ENCODE measurements at regions not wholly inside any gene's neighbourhood (a gene's known extent, or its start where the extent isn't known, plus 50 kb on each side); places are given as distances from the start of the nearest gene placed in this dataset.

GRCh38 chr9:79254900-79255650 lies 316.7 kb upstream of the TLE4 start:
- Histone ChIP-seq H3K9me3 (no peaks in the 10 kb centered on the region), H3K36me3 (no peaks in the 10 kb centered on the region), H3K27ac (no peak overlapping the region), H3K4me3 (no peak overlapping the region), H3K4me1 (no peaks in the 10 kb centered on the region), H3K27me3 (peaks cover 16% of the 10 kb centered on the region)
- ATAC-seq (no peak), DNase-seq (no peak)
- intact Hi-C loops (cut with DNase I) = no loop called here
- no peak for TF ChIP-seq CTCF (IDR thresholded peaks at IDR 0.05)

- Histone ChIP-seq H3K27me3 (peaks cover 16% of the 10 kb centered on the region), H3K9me3 (no peaks in the 10 kb centered on the region), H3K36me3 (no peaks in the 10 kb centered on the region), H3K4me1 (no peaks in the 10 kb centered on the region), H3K4me3 (no peak overlapping the region), H3K27ac (no peak overlapping the region)
- no peak for DNase-seq
- intact Hi-C loops (cut with DNase I) = no loop called here
- ATAC-seq = no peak
- TF ChIP-seq CTCF (IDR thresholded peaks at IDR 0.05) = no peak
These were observed 316.0 kb upstream of the TLE4 start for GRCh38 chr9:79255651-79256260.

GRCh38 chr9:79256691-79257213 lies 315.0 kb upstream of the TLE4 start:
- DNase-seq (no peak), ATAC-seq (no peak)
- H3K27ac ChIP-seq = no peak overlapping the region
- H3K27me3 ChIP-seq = peaks cover 16% of the 10 kb centered on the region
- TF ChIP-seq CTCF (IDR thresholded peaks at IDR 0.05) = no peak
- H3K9me3 ChIP-seq = no peaks in the 10 kb centered on the region
- intact Hi-C loops (cut with DNase I) = no loop called here
- H3K36me3 ChIP-seq = no peaks in the 10 kb centered on the region
- no peak overlapping the region for H3K4me3 ChIP-seq
- no peaks in the 10 kb centered on the region for H3K4me1 ChIP-seq

GRCh38 chr9:79257228-79257781 lies 314.5 kb upstream of the TLE4 start:
- TF ChIP-seq CTCF (IDR thresholded peaks at IDR 0.05) = no peak
- Histone ChIP-seq H3K4me1 (no peaks in the 10 kb centered on the region), H3K4me3 (no peak overlapping the region), H3K27ac (no peak overlapping the region), H3K9me3 (no peaks in the 10 kb centered on the region), H3K27me3 (peaks cover 16% of the 10 kb centered on the region), H3K36me3 (no peaks in the 10 kb centered on the region)
- ATAC-seq = peak; percentile 23
- intact Hi-C loops (cut with DNase I) = no loop called here
- DNase-seq = no peak

GRCh38 chr9:79257790-79258351 lies 313.9 kb upstream of the TLE4 start:
- ATAC-seq (no peak), DNase-seq (no peak)
- intact Hi-C loops (cut with DNase I) = no loop called here
- no peak overlapping the region for H3K4me3 ChIP-seq
- H3K36me3 ChIP-seq = no peaks in the 10 kb centered on the region
- H3K9me3 ChIP-seq = no peaks in the 10 kb centered on the region
- H3K27ac ChIP-seq = no peak overlapping the region
- H3K27me3 ChIP-seq = peaks cover 16% of the 10 kb centered on the region
- TF ChIP-seq CTCF (IDR thresholded peaks at IDR 0.05) = no peak
- no peaks in the 10 kb centered on the region for H3K4me1 ChIP-seq

Measured in upper lobe of right lung (tissue), 1 donor.